Endothelial cell of umbilical vein (primary cell): ENCODE measurements at regions not wholly inside any gene's neighbourhood (a gene's known extent, or its start where the extent isn't known, plus 50 kb on each side); places are given as distances from the start of the nearest gene placed in this dataset.

Source experiments
- BruUV-seq: library from RNA; stranded (reverse); fragments of 400-500 nt; replicated peaks from 2 replicates; lab custom pipeline; 2021; lab: Mats Ljungman, UMichigan
- CTCF ChIA-PET: fragments of 300-600, 350-600 bp; sonication (Branson Sonifier 250); formaldehyde crosslinking; loops from one replicate; lab custom pipeline; 2021; ENCODE audit warnings: antibody characterized with exemption, inconsistent platforms; lab: Charles Lee
- POLR2A ChIA-PET: fragments of 300-600, 350-600 bp; sonication (Branson Sonifier 250); formaldehyde crosslinking; loops from one replicate; lab custom pipeline; 2021; ENCODE audit warnings: antibody characterized with exemption, inconsistent platforms; lab: Charles Lee
- DNase-seq: peaks from one replicate; pipeline ENCODE4 v3.0.0-alpha.2; 2011; ENCODE audit warnings: low read depth, low spot score
- FAIRE-seq: peaks from 2 replicates; lab custom pipeline; 2011; peaks lifted over from hg19 to GRCh38; lab: Jason Lieb, UNC
- H2AFZ ChIP-seq: 2 replicates; pipeline ENCODE4 v1.6.0; 2012; ENCODE audit warnings: low read depth, low read length, control low read depth, inconsistent platforms
- H3K27ac ChIP-seq: 2 replicates; pipeline ENCODE4 v1.5.1; 2011; ENCODE audit warnings: low read depth, mild to moderate bottlenecking, control low read depth, low read length, moderate library complexity; ENCODE audit not compliant: insufficient read depth
- H3K27me3 ChIP-seq, 2 experiments: 2 replicates each; pipeline versions ENCODE4 v1.6.0 to v1.6.1; 2011; ENCODE audit warnings: low read length in 2 of 2, mixed read lengths in 1 of 2; ENCODE audit not compliant: control insufficient read depth in 2 of 2, insufficient read depth in 2 of 2
- H3K36me3 ChIP-seq, 2 experiments: 2 replicates in 1 of 2; 3 replicates in 1 of 2; pipeline ENCODE4 v1.5.1; 2011; ENCODE audit warnings: low read length in 2 of 2, mild to moderate bottlenecking in 1 of 2, moderate library complexity in 1 of 2; ENCODE audit not compliant: control insufficient read depth in 2 of 2, insufficient read depth in 2 of 2; ENCODE audit errors: extremely low read depth in 1 of 2
- H3K4me1 ChIP-seq: 3 replicates; pipeline ENCODE4 v1.5.1; 2011; ENCODE audit warnings: mild to moderate bottlenecking, low read length; ENCODE audit not compliant: control insufficient read depth, insufficient read depth; ENCODE audit errors: extremely low read depth
- H3K4me2 ChIP-seq: 2 replicates; pipeline ENCODE4 v1.6.1; 2011; ENCODE audit warnings: low read length, control low read depth, mixed read lengths; ENCODE audit not compliant: insufficient read depth
- H3K4me3 ChIP-seq, 3 experiments: fragments of 200-600 bp in 1 of 3; sonication (generic), shearing (Covaris generic) in 1 of 3; replicated peaks in 1 of 3; 2 replicates each; pipeline ENCODE4 v1.5.1; 2011 to 2016; ENCODE audit warnings: control low read depth in 3 of 3, low read length in 3 of 3, mild to moderate bottlenecking in 2 of 3, inconsistent platforms in 1 of 3, low read depth in 1 of 3, moderate library complexity in 1 of 3; ENCODE audit not compliant: insufficient read depth in 1 of 3
- H3K79me2 ChIP-seq: 2 replicates; pipeline ENCODE4 v1.6.0; 2012; ENCODE audit warnings: low read length, inconsistent platforms; ENCODE audit not compliant: control insufficient read depth, insufficient read depth
- H3K9ac ChIP-seq: replicated peaks from 2 replicates; pipeline ENCODE3; 2011; ENCODE audit warnings: low read length, control low read depth; ENCODE audit not compliant: insufficient read depth; ENCODE audit errors: extremely low read depth
- H3K9me1 ChIP-seq: replicated peaks from 3 replicates; pipeline ENCODE4 v1.6.0; 2011; ENCODE audit warnings: mild to moderate bottlenecking, low read length; ENCODE audit not compliant: control insufficient read depth, insufficient read depth; ENCODE audit errors: extremely low read depth
- H3K9me3 ChIP-seq: replicated peaks from 2 replicates; pipeline ENCODE4 v1.5.1; 2012; ENCODE audit warnings: low read length, inconsistent platforms; ENCODE audit not compliant: control insufficient read depth, insufficient read depth
- H4K20me1 ChIP-seq: replicated peaks from 2 replicates; pipeline ENCODE3; 2011; ENCODE audit warnings: mild to moderate bottlenecking, low read length; ENCODE audit not compliant: control insufficient read depth, insufficient read depth; ENCODE audit errors: extremely low read depth
- CTCF ChIP-seq, 2 donors: IDR thresholded peaks; 1 replicate in 1 of 2; 2 replicates in 1 of 2; pipeline ENCODE4 v1.5.1; 2011; ENCODE audit warnings: low read length in 2 of 2, mild to moderate bottlenecking in 2 of 2, moderate library complexity in 2 of 2, control low read depth in 1 of 2, inconsistent platforms in 1 of 2, low read depth in 1 of 2; ENCODE audit not compliant: insufficient read depth in 1 of 2; ENCODE audit errors: extremely low read depth in 1 of 2
- EZH2 ChIP-seq: IDR thresholded peaks from 2 replicates; pipeline ENCODE4 v1.6.1; 2012; ENCODE audit warnings: borderline replicate concordance, low read depth, mild to moderate bottlenecking, moderate library complexity, low read length, inconsistent platforms; ENCODE audit not compliant: severe bottlenecking
- FOS ChIP-seq: IDR thresholded peaks from 2 replicates; pipeline ENCODE4 v1.6.1; 2011; ENCODE audit warnings: mild to moderate bottlenecking, low read length, moderate library complexity, borderline replicate concordance; ENCODE audit not compliant: insufficient read depth
- GATA2 ChIP-seq: IDR thresholded peaks from 2 replicates; pipeline ENCODE4 v1.7.0; 2011; ENCODE audit warnings: low read depth, mild to moderate bottlenecking, moderate library complexity, mixed read lengths, low read length; ENCODE audit not compliant: insufficient read length, insufficient read depth
- JUN ChIP-seq: IDR thresholded peaks from 2 replicates; pipeline ENCODE4 v1.6.1; 2011; ENCODE audit warnings: borderline replicate concordance, low read depth; ENCODE audit not compliant: insufficient read length, insufficient read depth
- MAX ChIP-seq: IDR thresholded peaks from 2 replicates; pipeline ENCODE4 v1.6.1; 2011; ENCODE audit not compliant: insufficient read depth, insufficient read length
- MYC ChIP-seq: IDR thresholded peaks from one replicate; pipeline ENCODE4 v1.6.1; 2011; ENCODE audit warnings: mild to moderate bottlenecking, low read depth, low read length
- POLR2A ChIP-seq: IDR thresholded peaks from 2 replicates; pipeline ENCODE4 v1.6.1; 2012; ENCODE audit warnings: low read depth, mild to moderate bottlenecking, control low read depth, low read length
- POLR2AphosphoS5 ChIP-seq: IDR thresholded peaks from 2 replicates; pipeline ENCODE4 v1.6.1; 2012; ENCODE audit warnings: low read depth, mild to moderate bottlenecking, control low read depth, low read length, moderate library complexity; ENCODE audit not compliant: insufficient read depth
- dilution Hi-C: fragments of 300-500 bp; cut with MboI; formaldehyde crosslinking; loops from one replicate; pipeline ENCODE4 v1.15.0; 2019; ENCODE audit warnings: low sequenced_read_pairs; ENCODE audit not compliant: extremely low pct_ligation_motif_present
- intact Hi-C: fragments of 100-400 bp; cut with micrococcal nuclease; formaldehyde crosslinking; loops from one replicate; pipeline ENCODE4 v1.10.0; 2022

GRCh38 chr17:14747603-14747950, 446.7 kb downstream of the HS3ST3B1 start:
- no peaks in the 10 kb centered on the region for H3K4me1 ChIP-seq
- dilution Hi-C loops (no loop called here), intact Hi-C loops (no loop called here)
- TF ChIP-seq GATA2 (no peak), MYC (no peak)
- ChIA-PET CTCF (no interaction called here), POLR2A (no interaction called here)
- H3K4me3 ChIP-seq, result no peak overlapping the region
- DNase-seq (no peak), FAIRE-seq (no peak)
- no peaks in the 10 kb centered on the region for H3K36me3 ChIP-seq
- peaks cover 9% of the 10 kb centered on the region for H3K9me3 ChIP-seq
- no peak overlapping the region for H3K4me2 ChIP-seq
- no peak overlapping the region for H3K27ac ChIP-seq
- H3K27me3 ChIP-seq, result no peaks in the 10 kb centered on the region
- H3K9ac ChIP-seq, result no peak overlapping the region
- H2AFZ ChIP-seq, result no peak overlapping the region
- H4K20me1 ChIP-seq, result no peaks in the 10 kb centered on the region
- H3K79me2 ChIP-seq, result no peaks in the 10 kb centered on the region
- no TSS peak for BruUV-seq
- no peaks in the 10 kb centered on the region for H3K9me1 ChIP-seq

GRCh38 chr17:14746822-14747602, 446.1 kb downstream of the HS3ST3B1 start:
- H2AFZ ChIP-seq, result no peak overlapping the region
- TF ChIP-seq JUN, result no peak
- TF ChIP-seq EZH2, result no peak
- TF ChIP-seq MYC, result no peak
- TF ChIP-seq FOS, result no peak
- no peak for TF ChIP-seq CTCF (IDR thresholded peaks at IDR 0.05; ENCODE audit: extremely low read depth in 1 of 2, insufficient read depth in 1 of 2, low read depth in 1 of 2, low read length in 2 of 2)
- TF ChIP-seq MAX, result no peak
- no peak for TF ChIP-seq POLR2A
- TF ChIP-seq POLR2AphosphoS5, result no peak
- H4K20me1 ChIP-seq, result no peaks in the 10 kb centered on the region
- dilution Hi-C loops (no loop called here), intact Hi-C loops (no loop called here)
- H3K9me1 ChIP-seq, result no peaks in the 10 kb centered on the region
- H3K79me2 ChIP-seq, result no peaks in the 10 kb centered on the region
- no peaks in the 10 kb centered on the region for H3K36me3 ChIP-seq
- no peak for FAIRE-seq
- H3K27me3 ChIP-seq, result no peaks in the 10 kb centered on the region
- no peak for DNase-seq
- no peak overlapping the region for H3K4me2 ChIP-seq
- no peak overlapping the region for H3K27ac ChIP-seq
- H3K4me1 ChIP-seq, result no peaks in the 10 kb centered on the region
- no peak overlapping the region for H3K9ac ChIP-seq
- BruUV-seq, result no TSS peak
- POLR2A ChIA-PET, result no interaction called here
- peaks cover 9% of the 10 kb centered on the region for H3K9me3 ChIP-seq
- CTCF ChIA-PET, result no interaction called here
- no peak overlapping the region for H3K4me3 ChIP-seq
